ENCODE measurements at regions not wholly inside any gene's neighbourhood (a gene's known extent, or its start where the extent isn't known, plus 50 kb on each side); places are given as distances from the start of the nearest gene placed in this dataset.

- no peak for DNase-seq (ENCODE audit: low read depth in 2 of 2)
Observed at GRCh38 chr2:151033271-151034248, 228.1 kb downstream of the RBM43 start.

GRCh38 chr2:151032741-151033191 lies 228.9 kb downstream of the RBM43 start:
- DNase-seq (ENCODE audit: low read depth in 2 of 2): no peak

DNA sequence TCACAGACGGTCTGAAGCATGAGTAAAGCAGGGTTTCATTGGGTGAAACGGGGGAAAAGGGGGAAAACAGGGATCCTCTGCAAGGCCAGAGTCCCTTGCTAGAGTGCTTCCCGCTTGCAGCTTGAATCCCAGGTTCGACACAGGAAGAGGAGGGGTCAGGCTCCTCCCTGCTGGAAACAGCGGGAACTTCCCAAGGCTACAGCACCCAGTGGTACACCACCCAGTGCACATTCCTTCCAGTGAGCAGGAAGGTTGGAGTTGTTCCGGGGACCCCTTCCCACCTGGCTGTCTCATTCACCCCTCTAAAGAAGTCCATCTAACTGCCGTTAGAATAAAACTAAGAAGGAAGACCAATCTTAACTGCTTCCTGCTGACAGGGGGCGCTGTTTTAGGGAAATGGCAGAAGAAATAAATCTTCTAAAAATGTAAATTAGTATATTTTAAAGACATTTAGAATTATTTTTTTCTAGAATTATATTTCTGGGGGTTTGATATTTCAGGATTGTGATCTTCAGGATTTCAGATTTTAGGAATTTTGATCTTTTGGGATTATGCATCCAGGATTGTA lies 230.9 kb downstream of the RBM43 start:
- DNase-seq (ENCODE audit: low read depth in 2 of 2): no peak

GRCh38 chr2:151029406-151030157 lies 232.1 kb downstream of the RBM43 start:
- DNase-seq (ENCODE audit: low read depth in 2 of 2): no peak

DNA sequence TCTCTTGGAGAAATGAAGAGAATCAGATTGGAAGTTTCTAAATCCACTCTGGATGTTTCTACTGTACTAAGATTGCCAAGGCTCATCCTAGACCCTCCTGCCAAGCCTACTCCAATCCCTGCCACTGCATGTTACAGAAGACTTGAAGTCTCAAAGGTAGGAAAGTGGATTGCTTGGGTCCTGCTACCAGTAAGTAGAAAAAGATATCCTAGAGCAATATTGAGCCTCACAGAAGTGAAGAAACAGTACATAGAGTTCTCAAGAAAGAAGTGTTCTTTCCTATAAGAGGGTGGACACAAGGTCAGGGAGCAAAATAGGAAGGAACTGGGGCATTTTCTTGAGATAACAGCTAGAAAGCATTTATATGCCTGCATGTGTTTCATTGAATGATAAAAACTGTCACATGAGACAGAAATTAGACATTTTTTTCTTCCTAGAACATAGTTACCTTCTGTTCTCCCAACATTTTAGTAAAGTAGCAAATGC lies 232.9 kb downstream of the RBM43 start:
- no peak for DNase-seq (ENCODE audit: low read depth in 2 of 2)

GRCh38 chr2:151027151-151027550 lies 234.5 kb downstream of the RBM43 start:
- DNase-seq (ENCODE audit: low read depth in 2 of 2): no peak

GRCh38 chr2:151025816-151026215 lies 235.8 kb downstream of the RBM43 start:
- DNase-seq (ENCODE audit: low read depth in 2 of 2): no peak

- no peak for DNase-seq (ENCODE audit: low read depth in 2 of 2)
Observed at GRCh38 chr2:151024696-151025251, 236.9 kb downstream of the RBM43 start.

GRCh38 chr2:151021747-151022452 lies 239.8 kb downstream of the RBM43 start:
- no peak for DNase-seq (ENCODE audit: low read depth in 2 of 2)

- no peak for DNase-seq (ENCODE audit: low read depth in 2 of 2)
Observed at GRCh38 chr2:151020411-151020810, 241.3 kb downstream of the RBM43 start.

- DNase-seq (ENCODE audit: low read depth in 2 of 2): no peak
Observed at GRCh38 chr2:151009437-151010175, 252.1 kb downstream of the RBM43 start.

DNA sequence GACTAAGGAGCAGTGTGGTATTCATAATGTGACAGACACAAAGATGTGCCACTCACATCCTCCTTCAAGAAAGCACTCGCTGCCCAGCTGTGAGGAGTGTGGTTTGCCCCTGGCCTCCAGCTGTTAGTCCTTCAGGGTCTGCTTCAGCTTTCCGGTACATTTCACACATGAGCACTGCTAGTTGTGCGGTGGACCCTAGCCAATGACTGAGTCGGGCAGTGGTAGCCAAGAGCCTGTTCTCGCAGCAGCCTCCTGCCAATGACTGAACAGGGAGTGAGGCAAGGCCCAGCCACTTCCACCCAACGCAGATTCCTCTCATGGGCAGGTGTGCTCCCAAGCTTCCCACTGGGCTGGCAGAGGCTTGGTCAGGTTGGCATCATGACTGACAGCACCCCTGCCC lies 254.3 kb downstream of the RBM43 start:
- DNase-seq (ENCODE audit: low read depth in 2 of 2): no peak

- DNase-seq (ENCODE audit: low read depth in 2 of 2): no peak
Observed at GRCh38 chr2:151002959-151003600, 258.6 kb downstream of the RBM43 start.

DNA sequence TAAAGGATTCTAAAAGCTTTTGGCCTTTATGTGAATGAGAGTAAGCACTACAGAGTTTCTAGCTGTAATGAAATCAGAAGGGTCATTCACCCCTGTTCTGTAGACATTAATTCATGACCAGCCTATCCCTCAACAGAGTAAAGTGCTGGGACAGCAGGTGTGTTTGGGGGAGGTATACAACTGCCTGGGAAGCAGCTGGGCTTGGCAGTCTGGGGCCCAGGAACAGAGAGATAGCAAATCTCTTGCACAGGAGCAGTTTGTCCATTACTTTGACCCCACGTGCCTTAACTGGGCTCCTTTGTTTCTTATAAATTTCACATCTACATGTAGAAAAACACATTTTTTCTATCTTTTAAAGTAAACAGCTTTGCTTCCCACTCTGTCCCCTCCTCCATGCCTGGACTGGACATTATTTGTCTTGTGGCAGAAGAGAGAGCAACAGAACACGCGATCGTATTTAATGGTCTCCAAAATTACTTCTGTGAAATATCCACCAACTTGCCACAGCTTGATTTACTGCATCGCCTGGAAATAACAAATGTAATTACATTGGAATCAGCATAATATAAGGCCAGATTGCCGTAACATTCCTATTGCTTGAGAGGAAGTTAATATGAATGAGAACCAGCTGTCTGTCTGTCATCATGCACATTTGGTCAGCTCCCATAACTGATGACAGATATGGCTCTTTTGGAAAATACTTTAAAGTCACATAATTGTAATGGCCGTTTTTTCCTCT lies 263.8 kb downstream of the RBM43 start:
- DNase-seq (ENCODE audit: low read depth in 2 of 2): peak; percentile 17 to 52

GRCh38 chr2:150997066-150997465 lies 264.6 kb downstream of the RBM43 start:
- DNase-seq (ENCODE audit: low read depth in 2 of 2): no peak

GRCh38 chr2:150994076-150994475 lies 267.6 kb downstream of the RBM43 start:
- DNase-seq (ENCODE audit: low read depth in 2 of 2): no peak

DNA sequence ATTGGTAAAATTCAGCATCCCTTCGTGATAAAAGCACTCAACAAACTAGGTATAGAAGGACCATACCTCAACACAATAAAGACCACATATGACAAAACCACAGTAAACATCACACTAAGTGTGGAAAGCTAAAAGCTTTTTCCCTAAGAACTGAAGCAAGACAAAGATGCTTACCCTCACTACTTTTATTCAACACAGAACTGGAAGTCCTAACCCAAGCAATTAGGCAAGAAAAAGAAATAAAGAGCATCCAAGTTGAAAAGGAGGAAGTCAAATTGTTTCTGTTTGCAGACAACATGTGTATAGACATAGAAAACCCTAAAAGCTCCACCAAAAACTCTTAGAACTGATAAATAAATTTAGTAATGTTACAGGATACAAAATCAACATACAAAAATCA lies 271.7 kb downstream of the RBM43 start:
- no peak for DNase-seq (ENCODE audit: low read depth in 2 of 2)

DNA sequence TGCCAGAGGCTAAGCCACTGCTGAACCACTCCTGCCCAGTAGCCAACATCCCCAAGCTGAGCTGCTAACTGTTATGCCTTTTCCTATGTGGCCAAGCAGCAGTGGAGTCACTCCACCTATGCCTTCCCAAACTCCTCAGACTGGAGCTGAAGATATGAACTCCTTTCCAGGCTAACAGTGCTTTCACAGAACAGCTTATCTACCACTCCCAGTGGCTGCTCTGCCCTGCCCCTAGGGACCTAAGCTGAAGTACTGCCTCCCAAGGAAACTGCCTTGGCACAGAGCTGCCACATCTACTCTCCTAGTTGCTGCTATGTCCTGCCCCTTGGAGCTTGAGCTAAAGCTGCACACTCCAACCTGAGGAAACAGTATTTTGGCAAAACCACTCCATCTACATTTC lies 275.9 kb downstream of the RBM43 start:
- no peak for DNase-seq (ENCODE audit: low read depth in 2 of 2)

DNA sequence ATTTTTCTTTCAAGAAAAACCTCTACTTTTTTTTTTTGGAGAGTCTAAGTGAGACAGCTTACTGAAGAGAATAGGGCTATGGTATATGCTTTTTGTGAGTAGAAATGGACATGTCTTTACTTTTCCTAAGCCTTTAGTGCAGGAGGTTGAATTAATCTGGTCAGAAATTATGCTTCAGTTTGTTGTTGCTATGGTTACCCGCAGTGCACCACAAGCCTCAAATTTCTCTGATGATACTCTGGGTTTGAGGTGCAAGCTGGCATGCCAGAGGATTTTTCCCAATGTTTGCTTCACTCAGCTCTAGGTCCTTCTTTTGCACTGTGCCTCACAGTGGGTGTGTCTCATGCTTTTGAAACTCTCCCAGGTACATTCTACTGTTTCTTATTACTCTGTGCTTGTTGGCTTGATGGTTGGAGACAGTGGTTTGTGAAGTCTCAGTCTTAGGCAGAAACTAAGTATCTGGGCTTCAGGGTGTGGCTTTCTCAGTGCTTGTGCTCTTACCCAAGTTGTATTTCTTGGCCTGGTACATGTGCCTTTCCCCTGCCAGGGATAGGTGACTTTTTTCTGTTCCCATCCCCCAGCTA lies 278.3 kb downstream of the RBM43 start:
- no peak for DNase-seq (ENCODE audit: low read depth in 2 of 2)

Measured in dermis microvascular lymphatic vessel endothelial cell (primary cell).